HG02588 (cell line): ENCODE measurements at regions not wholly inside any gene's neighbourhood (a gene's known extent, or its start where the extent isn't known, plus 50 kb on each side); places are given as distances from the start of the nearest gene placed in this dataset.
"Not testable (repeated sequence)": the region's sequence is repeated elsewhere in the genome, so short reads cannot be mapped to it uniquely, and the experiment has no call there.

ENCODE experiments used
- ATAC-seq: cut with Tn5 transposase; IDR thresholded peaks from one replicate; pipeline ENCODE4 v1.9.1; 2021; ENCODE audit warnings: mild to moderate bottlenecking, moderate library complexity; ENCODE audit not compliant: unreplicated experiment

GRCh38 chr13:21228738-21229137 is 52.3 kb downstream of the MRPL57 start:
- no peak for ATAC-seq

DNA sequence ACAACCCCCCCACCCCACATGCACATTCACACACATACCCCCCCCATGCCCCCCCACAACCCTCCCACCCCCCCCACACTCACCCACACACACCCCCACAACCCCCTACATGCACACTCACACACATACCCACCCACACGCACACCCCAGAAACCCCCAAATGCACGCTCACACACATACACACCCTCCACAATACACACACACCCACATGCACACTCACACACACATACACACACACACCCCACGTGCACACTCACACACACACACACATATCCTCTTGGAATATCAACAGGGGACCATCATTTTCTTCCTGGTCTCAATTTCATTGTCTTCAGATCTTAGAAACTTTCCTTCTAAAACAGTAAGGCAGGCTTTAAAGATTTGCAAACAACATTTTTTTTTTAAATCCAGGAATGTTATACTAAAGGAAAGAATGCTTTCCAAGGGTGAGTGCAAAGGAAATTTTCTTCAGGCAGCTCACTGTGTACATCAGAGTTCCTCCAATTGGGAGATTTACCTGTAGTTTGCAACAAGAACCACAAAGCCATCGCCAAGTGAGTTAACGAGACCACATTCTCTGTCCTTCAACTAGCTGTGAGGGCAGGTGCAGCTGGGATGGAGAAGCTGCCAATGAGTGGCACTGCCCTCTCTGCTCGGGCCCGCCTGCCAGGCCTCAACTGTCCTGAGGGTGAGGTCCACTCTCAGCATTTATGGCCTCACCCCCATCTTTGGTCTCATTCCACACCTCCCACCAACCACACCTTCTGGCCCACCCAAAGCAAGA is 53.0 kb downstream of the MRPL57 start:
- ATAC-seq = no peak

DNA sequence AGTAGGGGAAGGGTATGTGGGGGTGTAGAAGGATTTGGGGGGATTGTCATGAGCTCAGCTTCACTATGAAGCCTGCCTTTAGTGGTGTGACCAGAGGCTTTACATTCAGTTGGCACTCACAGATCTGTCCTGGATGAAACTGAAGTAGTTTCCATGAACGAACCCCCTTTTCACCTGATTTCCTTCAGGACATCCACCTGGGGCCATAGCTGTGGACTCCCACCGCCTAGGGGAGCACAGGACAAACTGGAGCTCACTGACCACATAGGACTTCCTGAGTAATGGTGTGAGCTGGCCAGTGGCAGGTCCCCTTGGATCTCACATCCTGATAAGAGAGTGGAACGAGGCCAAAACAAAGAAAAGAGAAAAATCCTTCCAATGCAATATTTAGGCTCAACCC is 54.1 kb downstream of the MRPL57 start:
- ATAC-seq = no peak

GRCh38 chr13:21231426-21231940 is 55.0 kb downstream of the MRPL57 start:
- no peak for ATAC-seq

DNA sequence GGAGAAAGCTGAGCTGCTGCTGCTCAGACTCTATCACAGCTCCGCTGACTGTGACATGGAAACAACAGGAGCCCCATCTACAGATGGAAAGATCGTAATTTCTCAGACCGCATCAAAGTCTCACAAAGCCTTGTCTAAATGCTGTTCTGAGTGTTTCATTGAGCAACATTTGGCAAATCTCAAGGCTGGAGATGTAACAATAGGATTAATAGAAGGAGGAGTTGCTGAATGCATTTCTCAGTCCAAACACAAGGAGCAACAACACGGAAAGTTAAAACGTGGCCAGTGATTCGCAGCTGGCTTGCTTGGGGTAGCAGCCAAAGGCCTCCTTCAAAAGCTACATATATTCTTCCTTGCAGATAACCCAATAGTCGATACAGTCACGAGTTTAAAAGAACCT is 55.7 kb downstream of the MRPL57 start:
- no peak for ATAC-seq

DNA sequence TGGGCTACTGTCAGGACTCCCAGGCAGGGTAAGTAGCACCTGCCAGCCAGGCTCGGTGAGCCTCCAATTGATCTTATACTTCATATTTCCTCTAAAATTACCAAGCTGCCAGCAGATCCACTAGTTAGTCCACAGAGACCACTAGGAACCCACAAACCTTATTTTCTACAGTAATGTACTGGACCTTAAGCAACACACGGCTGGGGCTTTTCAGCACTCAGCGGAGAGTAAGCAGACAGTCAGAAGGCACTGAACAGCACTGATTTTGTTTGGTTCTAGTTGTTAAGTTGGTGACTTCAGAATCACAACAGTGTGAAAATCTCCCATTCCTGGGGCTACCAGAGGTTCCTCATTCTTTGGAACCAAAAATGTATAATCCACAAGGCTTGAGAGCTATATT is 56.1 kb downstream of the MRPL57 start:
- no peak for ATAC-seq

GRCh38 chr13:21233086-21233485 is 56.6 kb downstream of the MRPL57 start:
- ATAC-seq = no peak

DNA sequence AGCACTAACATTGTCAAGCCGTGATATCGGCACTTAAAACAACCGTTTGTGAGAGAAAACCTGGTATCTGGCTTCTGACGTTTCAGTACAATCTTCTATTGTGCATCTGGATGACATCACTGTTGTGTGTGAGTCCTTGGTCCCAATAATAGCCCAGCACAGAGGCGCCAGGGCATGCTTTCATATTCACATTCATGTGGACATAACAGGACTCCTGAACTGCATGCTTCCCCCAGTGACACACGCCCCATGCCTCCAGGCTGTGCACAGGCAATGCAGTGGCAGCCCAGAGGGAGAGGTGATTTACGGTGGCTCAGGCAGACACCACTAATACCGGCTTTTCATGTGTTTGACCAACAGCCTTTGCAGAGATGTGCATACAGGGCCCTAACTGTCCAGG is 58.1 kb downstream of the MRPL57 start:
- no peak for ATAC-seq

GRCh38 chr13:21235174-21235573 is 58.7 kb downstream of the MRPL57 start:
- ATAC-seq = no peak

DNA sequence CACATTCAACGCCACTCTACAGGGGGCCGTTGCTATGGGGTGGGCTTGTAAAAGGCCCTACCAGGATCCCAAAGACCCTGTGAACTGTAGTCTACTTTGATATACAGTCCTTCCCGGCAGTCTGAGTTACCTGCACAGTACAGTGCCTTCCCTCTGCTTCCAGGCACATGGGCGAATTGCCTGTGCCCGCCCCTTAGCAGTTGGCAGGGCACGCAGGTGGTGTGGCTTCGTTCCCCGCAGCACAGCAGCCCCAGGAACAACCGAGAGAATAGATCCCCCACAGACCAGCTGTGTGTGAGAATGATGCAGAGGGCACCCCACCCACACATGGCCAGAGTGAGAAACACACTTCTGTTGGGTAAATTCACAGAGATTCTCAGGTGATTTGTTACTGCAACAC is 60.6 kb downstream of the MRPL57 start:
- ATAC-seq = no peak

GRCh38 chr13:21238267-21238666 is 61.8 kb downstream of the MRPL57 start:
- ATAC-seq = no peak

- ATAC-seq = no peak
Observed at GRCh38 chr13:21240586-21240985, 64.1 kb downstream of the MRPL57 start.

- ATAC-seq = no peak
Observed at GRCh38 chr13:21242236-21242635, 65.8 kb downstream of the MRPL57 start.

DNA sequence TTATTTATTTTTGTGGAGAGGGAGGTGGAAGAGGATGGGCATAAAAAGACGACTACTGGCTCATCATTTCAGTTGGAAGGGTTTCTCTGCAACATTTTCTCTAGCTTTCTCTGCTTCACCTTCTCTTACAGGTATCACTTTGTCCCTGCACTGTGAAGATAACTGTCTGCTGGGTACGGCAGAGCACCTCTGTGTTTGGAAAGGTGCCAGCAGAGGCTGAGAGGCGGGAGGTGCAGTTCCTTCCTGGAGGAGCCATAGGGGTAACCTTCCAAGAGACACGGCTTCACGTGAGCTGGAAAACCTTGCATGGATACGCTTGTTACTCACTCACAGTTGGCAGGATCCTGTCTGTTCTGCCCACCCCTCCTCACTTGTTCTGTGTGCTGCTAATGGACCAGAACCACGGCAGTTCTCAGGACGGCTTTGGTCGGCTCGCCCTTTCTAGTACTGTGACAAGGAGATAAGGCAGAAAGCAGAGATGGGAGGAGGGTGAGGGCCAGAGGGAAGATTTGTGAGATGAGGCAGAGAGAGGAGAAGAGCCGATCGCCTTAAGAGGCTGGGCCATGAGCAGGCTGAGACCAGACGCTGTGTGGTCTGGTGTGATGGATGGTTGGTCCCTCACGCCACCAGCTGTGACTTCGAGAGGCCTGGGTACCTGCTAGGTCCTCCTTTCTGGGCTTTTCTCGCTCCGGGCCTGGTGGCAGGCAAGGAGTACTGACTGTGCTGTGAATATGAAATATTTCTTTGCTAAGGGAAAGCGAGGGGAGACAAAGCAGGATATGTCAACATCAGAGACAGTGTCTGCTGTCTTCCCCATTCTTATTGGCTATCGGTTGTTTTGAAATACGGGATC is 66.8 kb downstream of the MRPL57 start:
- ATAC-seq = no peak

DNA sequence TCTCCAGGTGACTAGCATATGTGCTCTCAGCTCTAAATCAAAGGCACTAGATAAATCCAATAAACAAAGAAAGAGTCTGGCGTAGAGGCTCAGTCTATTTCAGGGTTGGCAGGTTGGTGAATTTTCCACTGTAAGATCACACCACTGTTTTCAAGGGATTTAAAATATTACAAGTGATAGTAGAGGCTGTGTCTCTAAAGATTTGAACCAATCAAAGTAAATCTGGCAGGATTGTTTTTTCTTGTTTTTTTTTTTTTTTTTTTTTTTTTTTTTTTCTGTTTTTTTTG is 67.4 kb downstream of the MRPL57 start:
- not testable (repeated sequence) for ATAC-seq

DNA sequence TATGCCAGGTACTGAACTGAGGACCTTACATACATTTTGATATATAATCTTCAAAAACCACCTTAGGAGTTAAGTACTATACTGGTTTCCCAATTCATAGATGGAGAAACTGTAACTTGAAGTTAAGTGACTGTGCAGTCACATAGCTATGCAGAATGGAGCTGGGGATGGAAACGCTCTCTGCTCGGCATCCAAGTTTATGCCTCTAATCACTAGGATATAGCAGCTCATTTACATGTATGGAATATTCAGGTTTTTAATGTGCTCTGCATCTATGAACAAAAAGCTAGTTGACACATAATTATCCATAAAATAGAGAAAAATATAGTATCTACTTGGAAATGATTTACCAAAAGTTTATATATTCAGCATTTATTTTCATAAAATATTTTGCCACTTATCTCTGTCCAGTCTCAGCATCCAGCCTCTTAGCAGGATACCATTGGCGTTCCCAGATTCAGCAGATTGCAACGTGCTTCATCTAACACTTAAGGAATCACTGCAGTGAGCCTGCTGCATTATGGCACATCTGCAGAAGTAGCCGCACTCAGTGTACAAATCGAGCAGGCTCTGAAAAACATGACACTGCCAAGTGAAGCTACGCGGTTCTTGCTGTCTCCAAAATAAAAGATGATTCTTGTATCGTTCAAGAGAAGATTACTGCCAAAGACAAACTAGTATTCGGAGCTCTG is 70.4 kb downstream of the MRPL57 start:
- no peak for ATAC-seq

GRCh38 chr13:21256351-21256761 is 79.9 kb downstream of the MRPL57 start:
- ATAC-seq = no peak

GRCh38 chr13:21256891-21257290 is 80.4 kb downstream of the MRPL57 start:
- ATAC-seq = no peak

DNA sequence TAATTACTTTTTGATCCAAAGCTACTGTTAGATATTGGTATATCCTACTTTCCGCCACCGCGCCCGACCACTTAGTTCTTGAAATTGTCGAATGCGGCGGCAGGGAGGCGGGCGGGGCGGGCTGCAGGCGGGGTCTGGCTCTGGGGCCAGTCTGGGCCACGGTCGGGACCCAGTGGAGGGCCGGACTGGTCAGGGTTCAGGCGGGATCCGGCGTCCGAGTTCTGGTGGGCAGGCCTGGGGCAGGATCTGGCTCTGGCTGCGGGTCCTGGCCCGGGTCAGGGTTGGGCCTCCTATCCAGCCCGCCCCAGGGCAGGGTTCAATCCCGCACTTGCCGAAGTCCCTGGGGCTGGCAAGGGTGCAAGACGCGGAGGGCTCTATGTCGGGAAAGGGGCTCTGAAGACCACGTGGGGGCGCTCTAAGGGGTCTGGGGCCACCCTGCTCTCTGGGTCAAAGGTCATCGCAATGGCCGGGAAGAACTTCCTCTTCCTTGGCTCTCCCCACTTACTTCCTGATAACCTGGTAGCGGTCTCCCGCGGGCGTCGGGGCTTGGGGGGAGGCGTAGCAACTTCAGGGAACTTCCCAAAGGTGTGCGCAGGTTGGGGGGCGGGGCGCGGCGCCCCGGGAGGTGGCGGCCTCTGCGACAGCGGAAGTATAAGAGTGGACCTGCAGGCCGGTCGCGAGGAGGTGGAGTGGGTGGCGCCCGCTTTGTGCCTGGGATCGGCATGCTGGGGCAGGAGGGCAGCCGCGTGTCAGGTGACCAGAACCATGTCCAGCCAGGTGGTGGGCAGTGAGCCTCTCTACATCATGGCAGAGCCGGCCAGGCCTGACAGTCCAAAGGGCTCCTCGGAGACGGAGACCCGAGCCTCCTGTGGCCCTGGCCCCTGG is 83.4 kb downstream of the MRPL57 start:
- no peak for ATAC-seq

DNA sequence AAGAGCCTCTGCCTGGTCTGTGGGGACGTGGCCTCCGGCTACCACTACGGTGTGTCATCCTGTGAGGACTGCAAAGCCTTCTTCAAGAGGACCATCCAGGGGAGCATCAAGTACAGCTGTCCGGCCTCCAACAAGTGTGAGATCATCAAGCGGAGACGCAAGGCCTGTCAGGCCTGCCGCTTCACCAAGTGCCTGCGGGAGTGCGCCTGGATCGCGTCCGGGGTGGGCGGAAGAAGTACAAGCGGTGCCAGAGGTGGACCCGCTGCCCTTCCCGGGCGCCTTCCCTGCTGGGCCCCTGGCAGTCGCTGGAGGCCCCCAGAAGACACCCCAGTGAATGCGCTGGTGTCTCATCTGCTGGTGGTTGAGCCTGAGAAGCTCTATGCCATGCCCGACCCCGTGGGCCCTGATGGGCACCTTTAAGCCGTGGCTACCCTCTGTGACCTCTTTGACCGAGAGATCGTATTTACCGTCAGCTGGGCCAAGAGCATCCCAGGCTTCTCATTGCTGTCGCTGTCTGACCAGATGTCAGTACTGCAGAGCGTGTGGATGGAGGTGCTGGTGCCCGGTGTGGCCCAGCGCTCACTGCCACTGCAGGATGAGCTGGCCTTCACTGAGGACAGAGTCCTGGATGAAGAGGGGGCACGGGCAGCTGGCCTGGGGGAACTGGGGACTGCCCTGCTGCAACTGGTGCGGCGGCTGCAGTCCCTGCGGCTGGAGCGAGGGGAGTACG is 84.3 kb downstream of the MRPL57 start:
- not testable (repeated sequence) for ATAC-seq
